Smooth muscle cell (in vitro differentiated cells): ENCODE measurements at regions not wholly inside any gene's neighbourhood (a gene's known extent, or its start where the extent isn't known, plus 50 kb on each side); places are given as distances from the start of the nearest gene placed in this dataset.
A peak's percentile ranks its signal among the peaks of the same experiment; 100 is the strongest.

ENCODE experiments used
- DNase-seq: peaks from one replicate; lab custom pipeline; 2025; ENCODE audit not compliant: unreplicated experiment; lab: John Stamatoyannopoulos, UW
- H2AFZ ChIP-seq: fragments of 200-600 bp; sonication (generic); 2 replicates; pipeline ENCODE4 v1.6.0; 2016; ENCODE audit warnings: antibody characterized with exemption, low read depth, mild to moderate bottlenecking
- H3F3A ChIP-seq: fragments of 200-600 bp; sonication (generic); 2 replicates; pipeline ENCODE4 v1.6.0; 2017; ENCODE audit warnings: antibody characterized with exemption, low read depth
- H3K27ac ChIP-seq: fragments of 200-600 bp; sonication (generic); 2 replicates; pipeline ENCODE4 v1.5.1; 2016; ENCODE audit warnings: low read depth, mild to moderate bottlenecking
- H3K27me3 ChIP-seq: fragments of 200-600 bp; sonication (generic); 2 replicates; pipeline ENCODE4 v1.6.1; 2016; ENCODE audit warnings: low read depth, mild to moderate bottlenecking
- H3K36me3 ChIP-seq: fragments of 200-600 bp; sonication (generic); 2 replicates; pipeline ENCODE4 v1.5.1; 2016; ENCODE audit warnings: low read depth
- H3K4me1 ChIP-seq: fragments of 200-600 bp; sonication (generic); 2 replicates; pipeline ENCODE4 v1.5.1; 2016; ENCODE audit warnings: low read depth
- H3K4me2 ChIP-seq: fragments of 200-600 bp; sonication (generic); 2 replicates; pipeline ENCODE4 v1.6.0; 2016; ENCODE audit warnings: mild to moderate bottlenecking
- H3K4me3 ChIP-seq: fragments of 200-600 bp; sonication (generic); 2 replicates; pipeline ENCODE4 v1.5.1; 2016; ENCODE audit warnings: mild to moderate bottlenecking
- H3K79me2 ChIP-seq: fragments of 200-600 bp; sonication (generic); 2 replicates; pipeline ENCODE4 v1.6.0; 2016; ENCODE audit warnings: low read depth, mild to moderate bottlenecking
- H3K9ac ChIP-seq: fragments of 200-600 bp; sonication (generic); 2 replicates; pipeline ENCODE4 v1.6.0; 2016; ENCODE audit warnings: low read depth
- H3K9me3 ChIP-seq: fragments of 200-600 bp; sonication (generic); replicated peaks from 2 replicates; pipeline ENCODE4 v1.5.1; 2016; ENCODE audit warnings: low read depth
- H4K20me1 ChIP-seq: fragments of 200-600 bp; sonication (generic); 2 replicates; pipeline ENCODE4 v1.6.0; 2016; ENCODE audit warnings: low read depth
- WGBS: methylation state at CpG from one replicate; pipeline ENCODE4 v1.1.7; 2016; ENCODE audit warnings: low lambda C conversion rate; 5-methylcytosine and 5-hydroxymethylcytosine counted together
- TF ChIP-seq, protein P1 (sequence below): fragments of 200-600 bp; sonication (generic); IDR thresholded peaks from 2 replicates; pipeline ENCODE4 v1.5.1; 2017; ENCODE audit warnings: borderline replicate concordance, mild to moderate bottlenecking, antibody characterized with exemption; ENCODE audit not compliant: insufficient read depth, poor library complexity, severe bottlenecking

DNA sequence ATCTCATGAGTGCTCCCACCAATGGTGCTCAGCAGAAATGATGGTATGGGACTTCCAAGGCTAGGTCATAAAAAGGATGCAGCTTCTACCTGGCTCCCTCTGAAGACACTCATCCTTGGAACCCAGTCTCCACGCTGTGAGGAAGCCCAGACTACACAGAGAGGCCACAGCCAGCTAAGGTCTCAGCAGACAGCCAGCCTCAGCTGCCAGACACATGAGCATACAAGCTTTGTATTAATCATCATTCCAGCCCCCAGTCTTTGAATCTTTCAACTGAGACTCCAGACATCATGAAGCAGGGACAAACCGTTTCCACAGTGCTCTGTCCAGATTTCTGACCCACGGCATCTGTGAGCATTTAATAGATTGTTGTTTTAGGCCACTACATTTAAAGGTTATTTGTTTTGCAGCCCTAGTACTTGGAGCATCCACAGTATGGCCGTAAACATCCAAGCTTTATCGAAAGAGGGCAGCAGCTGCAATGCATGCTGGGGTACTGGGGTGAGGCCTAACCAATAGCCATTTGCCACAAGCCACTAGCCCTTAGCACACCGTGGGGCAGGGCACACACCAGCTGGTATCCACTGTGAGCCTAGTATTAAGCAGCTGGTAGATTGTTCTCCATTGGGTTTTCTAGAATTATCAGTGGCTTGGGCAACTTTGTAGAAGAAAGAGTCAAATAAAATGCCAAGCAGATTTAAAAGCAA is 449.1 kb downstream of the BCOR start:
- H3K9ac ChIP-seq = peak overlapping the region; percentile 49
- 32% methylated on average over 6 of the region's 6 CpGs for WGBS
- DNase-seq = no peak
- H3K4me2 ChIP-seq = peak overlapping the region; percentile 3
- H3K27me3 ChIP-seq = no peaks in the 10 kb centered on the region
- no peaks in the 10 kb centered on the region for H3F3A ChIP-seq
- H4K20me1 ChIP-seq = no peaks in the 10 kb centered on the region
- peak overlapping the region; percentile 90 for H3K27ac ChIP-seq
- H2AFZ ChIP-seq = no peak overlapping the region
- TF ChIP-seq, protein P1, sequence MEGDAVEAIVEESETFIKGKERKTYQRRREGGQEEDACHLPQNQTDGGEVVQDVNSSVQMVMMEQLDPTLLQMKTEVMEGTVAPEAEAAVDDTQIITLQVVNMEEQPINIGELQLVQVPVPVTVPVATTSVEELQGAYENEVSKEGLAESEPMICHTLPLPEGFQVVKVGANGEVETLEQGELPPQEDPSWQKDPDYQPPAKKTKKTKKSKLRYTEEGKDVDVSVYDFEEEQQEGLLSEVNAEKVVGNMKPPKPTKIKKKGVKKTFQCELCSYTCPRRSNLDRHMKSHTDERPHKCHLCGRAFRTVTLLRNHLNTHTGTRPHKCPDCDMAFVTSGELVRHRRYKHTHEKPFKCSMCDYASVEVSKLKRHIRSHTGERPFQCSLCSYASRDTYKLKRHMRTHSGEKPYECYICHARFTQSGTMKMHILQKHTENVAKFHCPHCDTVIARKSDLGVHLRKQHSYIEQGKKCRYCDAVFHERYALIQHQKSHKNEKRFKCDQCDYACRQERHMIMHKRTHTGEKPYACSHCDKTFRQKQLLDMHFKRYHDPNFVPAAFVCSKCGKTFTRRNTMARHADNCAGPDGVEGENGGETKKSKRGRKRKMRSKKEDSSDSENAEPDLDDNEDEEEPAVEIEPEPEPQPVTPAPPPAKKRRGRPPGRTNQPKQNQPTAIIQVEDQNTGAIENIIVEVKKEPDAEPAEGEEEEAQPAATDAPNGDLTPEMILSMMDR = no peak
- H3K79me2 ChIP-seq = no peaks in the 10 kb centered on the region
- H3K9me3 ChIP-seq = no peaks in the 10 kb centered on the region
- no peak overlapping the region for H3K4me3 ChIP-seq
- H3K36me3 ChIP-seq = no peaks in the 10 kb centered on the region
- peaks cover 17% of the 10 kb centered on the region for H3K4me1 ChIP-seq

DNA sequence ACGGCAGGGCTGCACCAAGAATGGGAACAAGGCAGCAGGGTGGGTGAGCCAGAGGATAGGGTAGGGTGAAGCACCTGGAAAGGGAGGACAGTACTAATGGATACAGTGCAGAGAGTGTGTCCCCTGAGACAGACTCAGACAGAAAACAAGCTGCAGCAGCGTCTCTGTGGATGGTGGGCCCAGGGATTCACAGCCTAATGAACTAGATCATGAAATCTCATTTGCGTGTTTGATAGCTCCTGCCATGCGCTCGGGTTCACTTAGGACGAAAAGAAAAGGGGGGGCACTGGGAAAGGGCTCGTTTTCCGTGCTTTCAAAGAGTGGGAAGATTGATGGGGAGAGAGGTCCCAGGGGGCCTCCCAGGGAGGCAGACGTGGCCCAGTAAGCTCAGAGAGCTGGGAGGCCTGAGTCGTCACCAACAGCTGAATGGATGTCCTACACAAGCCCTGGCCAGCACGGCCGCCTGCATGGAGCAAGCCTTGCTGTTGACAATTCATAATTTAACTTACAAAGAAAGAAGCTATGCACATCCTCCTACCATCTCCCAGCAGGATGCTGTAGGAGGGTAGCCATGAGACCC is 446.9 kb downstream of the BCOR start:
- Histone ChIP-seq H3K4me2 (no peak overlapping the region), H3K79me2 (no peaks in the 10 kb centered on the region), H4K20me1 (no peaks in the 10 kb centered on the region), H3K9me3 (no peaks in the 10 kb centered on the region), H3K9ac (no peak overlapping the region), H3K4me3 (no peak overlapping the region), H3K27ac (no peak overlapping the region), H2AFZ (no peak overlapping the region), H3K4me1 (peaks cover 22% of the 10 kb centered on the region), H3K36me3 (no peaks in the 10 kb centered on the region), H3F3A (no peaks in the 10 kb centered on the region), H3K27me3 (no peaks in the 10 kb centered on the region)
- TF ChIP-seq, protein P1 = no peak
- 68% methylated on average over 12 of the region's 12 CpGs for WGBS
- DNase-seq = no peak

DNA sequence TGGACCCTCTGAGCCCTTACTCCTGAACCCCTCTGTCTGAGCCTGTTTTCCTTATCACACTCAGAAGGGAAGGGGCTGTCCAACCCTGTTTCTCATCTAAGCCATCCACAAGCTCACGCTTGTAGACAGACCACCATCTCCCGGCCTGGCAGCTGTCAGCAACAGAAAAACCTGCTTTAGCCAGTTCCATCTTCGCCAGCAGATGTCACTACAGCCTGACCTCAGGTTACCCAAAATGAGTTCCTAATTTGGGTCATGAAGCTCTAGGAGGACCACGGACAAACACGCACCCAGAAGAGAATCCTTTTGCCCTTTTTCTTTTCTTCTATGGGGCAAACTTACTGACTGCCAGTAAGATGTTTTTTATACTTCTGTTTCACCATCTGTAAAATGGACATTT is 445.4 kb downstream of the BCOR start:
- no peak overlapping the region for H2AFZ ChIP-seq
- no peak overlapping the region for H3K4me3 ChIP-seq
- WGBS = 37% methylated on average over 5 of the region's 5 CpGs
- H3K4me1 ChIP-seq = peaks cover 21% of the 10 kb centered on the region
- H3K4me2 ChIP-seq = no peak overlapping the region
- H3K27me3 ChIP-seq = no peaks in the 10 kb centered on the region
- H3K9ac ChIP-seq = no peak overlapping the region
- TF ChIP-seq, protein P1 = peak; percentile 43
- no peaks in the 10 kb centered on the region for H3K36me3 ChIP-seq
- no peaks in the 10 kb centered on the region for H3F3A ChIP-seq
- no peaks in the 10 kb centered on the region for H3K9me3 ChIP-seq
- H4K20me1 ChIP-seq = no peaks in the 10 kb centered on the region
- H3K79me2 ChIP-seq = no peaks in the 10 kb centered on the region
- no peak overlapping the region for H3K27ac ChIP-seq
- DNase-seq = no peak

DNA sequence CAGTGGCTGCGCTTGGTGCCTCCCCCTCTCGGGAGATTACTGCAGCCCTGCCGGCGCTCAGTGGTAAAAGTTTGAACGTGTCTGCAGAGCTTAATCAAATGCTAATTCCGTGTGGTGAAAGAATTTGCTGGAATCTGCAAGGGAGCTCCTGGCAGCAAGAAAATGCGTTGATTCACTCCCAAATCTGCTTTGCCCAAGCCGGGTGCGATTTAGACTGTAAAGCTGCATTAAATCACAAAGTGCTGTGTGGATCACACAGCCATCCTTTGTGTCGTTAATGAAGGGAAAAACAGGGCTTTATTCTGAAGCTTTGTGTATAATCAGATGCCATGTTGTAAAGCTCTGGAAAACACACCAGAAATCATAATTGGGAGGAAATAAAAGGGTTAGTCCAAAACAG is 444.1 kb downstream of the BCOR start:
- H3K4me1 ChIP-seq = peaks cover 21% of the 10 kb centered on the region
- no peak for DNase-seq
- 7% methylated on average over 10 of the region's 10 CpGs for WGBS
- TF ChIP-seq, protein P1 = no peak
- H3K27me3 ChIP-seq = no peaks in the 10 kb centered on the region
- no peaks in the 10 kb centered on the region for H3K36me3 ChIP-seq
- peak overlapping the region; percentile 67 for H3K4me2 ChIP-seq
- H3K79me2 ChIP-seq = no peaks in the 10 kb centered on the region
- H4K20me1 ChIP-seq = no peaks in the 10 kb centered on the region
- H3K4me3 ChIP-seq = no peak overlapping the region
- H3F3A ChIP-seq = no peaks in the 10 kb centered on the region
- H3K9ac ChIP-seq = peak overlapping the region; percentile 16
- H3K27ac ChIP-seq = peak overlapping the region; percentile 6
- no peaks in the 10 kb centered on the region for H3K9me3 ChIP-seq
- peak overlapping the region; percentile 71 for H2AFZ ChIP-seq
